OCI-LY7 (cell line): ENCODE measurements at regions not wholly inside any gene's neighbourhood (a gene's known extent, or its start where the extent isn't known, plus 50 kb on each side); places are given as distances from the start of the nearest gene placed in this dataset.

Experiments
- BruUV-seq: library from RNA; stranded (reverse); fragments of 400-500 nt; replicated peaks from 2 replicates; lab custom pipeline; 2021; lab: Mats Ljungman, UMichigan
- CTCF ChIA-PET: fragments of 300-600 bp; sonication (Branson Sonifier 250); formaldehyde crosslinking; loops from one replicate; lab custom pipeline; 2022; ENCODE audit warnings: antibody characterized with exemption; ENCODE audit not compliant: unreplicated experiment; lab: Charles Lee
- POLR2A ChIA-PET: fragments of 300-600 bp; sonication (Branson Sonifier 250); formaldehyde crosslinking; loops from one replicate; lab custom pipeline; 2022; ENCODE audit warnings: antibody characterized with exemption; lab: Charles Lee
- DNase-seq: peaks from one replicate; pipeline ENCODE4 v3.0.0-alpha.2; 2015; ENCODE audit warnings: low spot score
- H2AFZ ChIP-seq: fragments of 200-600 bp; sonication (generic), shearing (Covaris generic); 2 replicates; pipeline ENCODE4 v1.6.1; 2014; ENCODE audit warnings: mild to moderate bottlenecking, antibody characterized with exemption, low read length, moderate library complexity
- H3K27ac ChIP-seq: fragments of 200-600 bp; sonication (generic); 2 replicates; pipeline ENCODE4 v1.5.1; 2014; ENCODE audit warnings: mixed run types, low read depth, mild to moderate bottlenecking, moderate library complexity, low read length, inconsistent platforms; ENCODE audit not compliant: poor library complexity, severe bottlenecking
- H3K36me3 ChIP-seq: fragments of 200-600 bp; sonication (generic); 2 replicates; pipeline ENCODE4 v1.6.1; 2014; ENCODE audit warnings: mild to moderate bottlenecking, antibody characterized with exemption, low read length, moderate library complexity, mixed read lengths; ENCODE audit not compliant: insufficient read depth
- H3K4me1 ChIP-seq: fragments of 200-600 bp; sonication (generic); 2 replicates; pipeline ENCODE4 v1.5.1; 2014; ENCODE audit warnings: mild to moderate bottlenecking, low read length; ENCODE audit not compliant: insufficient read depth, poor library complexity, severe bottlenecking
- H3K4me2 ChIP-seq: fragments of 200-600 bp; sonication (generic); 2 replicates; pipeline ENCODE4 v1.6.1; 2014; ENCODE audit warnings: mild to moderate bottlenecking, low read length
- H3K4me3 ChIP-seq: fragments of 200-600 bp; sonication (generic); 2 replicates; pipeline ENCODE4 v1.5.1; 2014; ENCODE audit warnings: mild to moderate bottlenecking, low read depth, low read length; ENCODE audit not compliant: poor library complexity, severe bottlenecking
- H3K79me2 ChIP-seq: fragments of 200-600 bp; sonication (generic); 2 replicates; pipeline ENCODE4 v1.6.1; 2016; ENCODE audit warnings: low read depth, mild to moderate bottlenecking, low read length, moderate library complexity, mixed read lengths; ENCODE audit not compliant: insufficient read depth
- H3K9me2 ChIP-seq: fragments of 200-600 bp; sonication (generic); 2 replicates; pipeline ENCODE4 v1.6.1; 2016; ENCODE audit warnings: mild to moderate bottlenecking, low read length, mixed read lengths; ENCODE audit not compliant: insufficient read depth
- H3K9me3 ChIP-seq: fragments of 200-600 bp; sonication (generic); 2 replicates; pipeline ENCODE4 v1.6.1; 2014; ENCODE audit warnings: mild to moderate bottlenecking, mixed run types, low read length, mixed read lengths
- H4K20me1 ChIP-seq: fragments of 200-600 bp; sonication (generic); 2 replicates; pipeline ENCODE4 v1.6.1; 2014; ENCODE audit warnings: mild to moderate bottlenecking, antibody characterized with exemption, low read length, moderate library complexity, mixed read lengths; ENCODE audit not compliant: insufficient read depth
- CTCF ChIP-seq: fragments of 200-600 bp; sonication (generic); conservative IDR thresholded peaks from 2 replicates; pipeline ENCODE4 v1.5.1; 2014; ENCODE audit warnings: mild to moderate bottlenecking, antibody characterized with exemption, low read length, moderate library complexity, mixed read lengths
- EZH2phosphoT487 ChIP-seq: fragments of 200-600 bp; sonication (generic); IDR thresholded peaks from 2 replicates; pipeline ENCODE4 v1.6.1; 2018; ENCODE audit warnings: low read depth, borderline replicate concordance, mild to moderate bottlenecking, mixed run types, antibody characterized with exemption, low read length, moderate library complexity, mixed read lengths
- intact Hi-C: fragments of 100-400 bp; cut with micrococcal nuclease; formaldehyde crosslinking; loops from one replicate; pipeline ENCODE4 v1.10.0; 2022; ENCODE audit not compliant: unreplicated experiment

DNA sequence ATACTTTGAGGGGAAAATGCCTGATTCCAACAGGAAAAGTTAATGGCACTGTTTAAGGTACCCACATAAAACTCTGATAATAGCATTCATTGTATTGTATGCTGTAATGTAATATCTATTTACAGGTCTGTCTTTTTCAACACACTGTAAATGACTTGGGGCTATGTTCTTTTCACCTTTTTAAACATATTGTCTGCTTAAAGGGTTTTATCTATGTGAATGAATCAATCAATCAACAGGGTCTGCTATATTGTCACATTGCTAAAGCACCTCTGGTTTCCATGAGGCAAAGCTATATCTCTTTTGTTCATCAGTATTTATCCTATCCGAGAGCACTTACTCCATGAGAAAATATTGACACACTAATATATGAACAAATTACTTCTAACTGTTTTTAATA, 288.0 kb downstream of the SLC6A15 start:
- Histone ChIP-seq H3K4me1 (no peaks in the 10 kb centered on the region), H3K4me2 (no peak overlapping the region), H3K9me3 (no peaks in the 10 kb centered on the region), H3K9me2 (no peaks in the 10 kb centered on the region), H3K36me3 (no peaks in the 10 kb centered on the region), H2AFZ (no peak overlapping the region), H3K4me3 (no peak overlapping the region), H3K27ac (no peak overlapping the region), H3K79me2 (no peaks in the 10 kb centered on the region), H4K20me1 (no peaks in the 10 kb centered on the region)
- TF ChIP-seq EZH2phosphoT487 (no peak), CTCF (no peak)
- POLR2A ChIA-PET = no interaction called here
- intact Hi-C loops = no loop called here
- CTCF ChIA-PET = no interaction called here
- no TSS peak for BruUV-seq
- DNase-seq = no peak

- TF ChIP-seq EZH2phosphoT487 (no peak), CTCF (peak; percentile 61)
- no peaks in the 10 kb centered on the region for H3K4me1 ChIP-seq
- no peak overlapping the region for H2AFZ ChIP-seq
- no peaks in the 10 kb centered on the region for H4K20me1 ChIP-seq
- no peak overlapping the region for H3K27ac ChIP-seq
- DNase-seq = no peak
- intact Hi-C loops = no loop called here
- ChIA-PET POLR2A (interaction anchor here (0.9 kb wide), 1 partner anchor 10 kb away, joined by 3 read pairs; no protein-coding TSS in a partner anchor), CTCF (no interaction called here)
- no peaks in the 10 kb centered on the region for H3K9me2 ChIP-seq
- no peaks in the 10 kb centered on the region for H3K36me3 ChIP-seq
- no peaks in the 10 kb centered on the region for H3K9me3 ChIP-seq
- no peaks in the 10 kb centered on the region for H3K79me2 ChIP-seq
- no peak overlapping the region for H3K4me3 ChIP-seq
- no TSS peak for BruUV-seq
- no peak overlapping the region for H3K4me2 ChIP-seq
These were observed 293.5 kb downstream of the SLC6A15 start for GRCh38 chr12:84619053-84619571.

GRCh38 chr12:84607170-84607819, 305.3 kb downstream of the SLC6A15 start:
- ChIA-PET CTCF (no interaction called here), POLR2A (interaction anchor here (0.9 kb wide), 1 partner anchor 18 kb away, joined by 3 read pairs; no protein-coding TSS in a partner anchor)
- Histone ChIP-seq H3K4me3 (no peak overlapping the region), H2AFZ (no peak overlapping the region), H3K4me2 (no peak overlapping the region), H3K79me2 (no peaks in the 10 kb centered on the region), H4K20me1 (no peaks in the 10 kb centered on the region), H3K4me1 (no peaks in the 10 kb centered on the region), H3K27ac (no peak overlapping the region), H3K9me2 (no peaks in the 10 kb centered on the region), H3K36me3 (no peaks in the 10 kb centered on the region), H3K9me3 (no peaks in the 10 kb centered on the region)
- no peak for DNase-seq
- no TSS peak for BruUV-seq
- TF ChIP-seq CTCF (no peak), EZH2phosphoT487 (no peak)
- intact Hi-C loops = no loop called here
